ENCODE measurements at regions not wholly inside any gene's neighbourhood (a gene's known extent, or its start where the extent isn't known, plus 50 kb on each side); places are given as distances from the start of the nearest gene placed in this dataset.

GRCh38 chr15:97706059-97706458 lies 254.4 kb upstream of the ARRDC4 start:
- no peak for DNase-seq (ENCODE audit: low read depth)
- TF ChIP-seq, protein P1, sequence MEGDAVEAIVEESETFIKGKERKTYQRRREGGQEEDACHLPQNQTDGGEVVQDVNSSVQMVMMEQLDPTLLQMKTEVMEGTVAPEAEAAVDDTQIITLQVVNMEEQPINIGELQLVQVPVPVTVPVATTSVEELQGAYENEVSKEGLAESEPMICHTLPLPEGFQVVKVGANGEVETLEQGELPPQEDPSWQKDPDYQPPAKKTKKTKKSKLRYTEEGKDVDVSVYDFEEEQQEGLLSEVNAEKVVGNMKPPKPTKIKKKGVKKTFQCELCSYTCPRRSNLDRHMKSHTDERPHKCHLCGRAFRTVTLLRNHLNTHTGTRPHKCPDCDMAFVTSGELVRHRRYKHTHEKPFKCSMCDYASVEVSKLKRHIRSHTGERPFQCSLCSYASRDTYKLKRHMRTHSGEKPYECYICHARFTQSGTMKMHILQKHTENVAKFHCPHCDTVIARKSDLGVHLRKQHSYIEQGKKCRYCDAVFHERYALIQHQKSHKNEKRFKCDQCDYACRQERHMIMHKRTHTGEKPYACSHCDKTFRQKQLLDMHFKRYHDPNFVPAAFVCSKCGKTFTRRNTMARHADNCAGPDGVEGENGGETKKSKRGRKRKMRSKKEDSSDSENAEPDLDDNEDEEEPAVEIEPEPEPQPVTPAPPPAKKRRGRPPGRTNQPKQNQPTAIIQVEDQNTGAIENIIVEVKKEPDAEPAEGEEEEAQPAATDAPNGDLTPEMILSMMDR (IDR thresholded peaks at IDR 0.05; ENCODE audit: low read length, missing control alignments), result no peak
- no peak overlapping the region for H3K4me3 ChIP-seq (replicated peaks; ENCODE audit: low read depth, low read length)

- TF ChIP-seq, protein P1 (IDR thresholded peaks at IDR 0.05; ENCODE audit: low read length, missing control alignments), result no peak
- no peak overlapping the region for H3K4me3 ChIP-seq (replicated peaks; ENCODE audit: low read depth, low read length)
- DNase-seq (ENCODE audit: low read depth), result no peak
These were observed 252.3 kb upstream of the ARRDC4 start for GRCh38 chr15:97708252-97708651.

DNA sequence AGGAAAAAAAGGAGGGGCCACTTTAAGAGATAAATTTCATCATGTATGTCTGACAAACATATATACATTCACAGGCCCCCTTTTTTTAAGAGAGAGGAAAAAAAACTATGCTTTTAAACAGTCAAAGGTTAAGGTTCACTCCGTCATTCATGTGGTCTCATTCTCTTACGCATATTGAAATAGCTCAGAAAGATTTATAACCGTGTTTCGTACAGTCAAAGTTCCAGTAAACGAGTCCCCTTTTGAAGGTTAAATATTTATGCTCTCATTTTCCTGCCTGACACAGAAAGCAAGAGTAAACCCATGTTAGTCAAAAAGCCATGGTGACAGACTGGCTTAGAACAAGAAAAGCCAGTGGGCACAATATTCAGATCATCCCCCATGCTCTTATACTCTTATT lies 248.0 kb upstream of the ARRDC4 start:
- TF ChIP-seq, protein P1 (IDR thresholded peaks at IDR 0.05; ENCODE audit: low read length, missing control alignments), result no peak
- no peak overlapping the region for H3K4me3 ChIP-seq (replicated peaks; ENCODE audit: low read depth, low read length)
- DNase-seq (ENCODE audit: low read depth), result no peak

DNA sequence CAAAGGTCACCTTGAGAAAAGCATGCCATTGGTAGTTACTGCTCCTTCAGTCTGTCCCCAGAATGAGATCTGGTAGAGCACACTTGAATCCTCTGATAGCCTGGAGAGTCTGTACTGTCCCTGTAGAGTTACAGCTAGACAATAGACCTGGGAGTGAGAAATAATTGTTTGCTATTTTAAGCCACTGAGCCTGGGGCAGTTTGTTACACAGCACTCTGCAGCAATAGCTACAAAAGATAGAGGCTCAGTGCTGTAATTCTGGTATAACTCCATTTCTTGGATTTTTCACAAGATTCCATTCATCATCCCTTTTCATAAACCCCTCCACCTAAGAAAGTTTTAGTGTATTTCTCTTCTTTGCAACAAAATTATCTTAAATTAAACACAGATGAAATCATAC lies 242.7 kb upstream of the ARRDC4 start:
- TF ChIP-seq, protein P1 (IDR thresholded peaks at IDR 0.05; ENCODE audit: low read length, missing control alignments), result no peak
- H3K4me3 ChIP-seq (replicated peaks; ENCODE audit: low read depth, low read length), result no peak overlapping the region
- DNase-seq (ENCODE audit: low read depth), result no peak

GRCh38 chr15:97718509-97718908 lies 242.0 kb upstream of the ARRDC4 start:
- TF ChIP-seq, protein P1 (IDR thresholded peaks at IDR 0.05; ENCODE audit: low read length, missing control alignments), result no peak
- DNase-seq (ENCODE audit: low read depth), result no peak

GRCh38 chr15:97728791-97729190 lies 231.7 kb upstream of the ARRDC4 start:
- TF ChIP-seq, protein P1 (IDR thresholded peaks at IDR 0.05; ENCODE audit: low read length, missing control alignments), result no peak
- no peak overlapping the region for H3K4me3 ChIP-seq (replicated peaks; ENCODE audit: low read depth, low read length)
- DNase-seq (ENCODE audit: low read depth), result no peak

More at GRCh38 chr15:97718509-97718908, 242.0 kb upstream of the ARRDC4 start:
- no peak overlapping the region for H3K4me3 ChIP-seq (replicated peaks; ENCODE audit: low read depth, low read length)

DNA sequence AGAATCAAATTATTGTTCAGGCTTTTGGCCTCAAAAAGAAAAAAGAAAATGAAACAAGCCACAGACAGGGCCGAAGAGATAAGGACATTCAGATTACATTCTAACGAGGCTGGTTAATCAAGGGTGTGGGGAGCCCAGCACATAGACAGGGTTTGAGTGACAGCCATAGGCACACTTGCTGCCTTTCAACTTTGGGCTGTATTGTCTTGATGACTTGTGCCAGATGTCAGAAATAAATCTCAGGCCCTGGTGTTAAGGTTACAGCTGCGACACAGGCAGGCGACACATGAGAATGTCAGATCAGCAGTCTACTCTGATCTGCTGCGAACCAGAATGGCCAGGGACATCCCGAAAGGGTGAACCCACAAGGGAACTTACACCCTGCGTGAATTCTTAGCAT lies 231.2 kb upstream of the ARRDC4 start:
- TF ChIP-seq, protein P1 (IDR thresholded peaks at IDR 0.05; ENCODE audit: low read length, missing control alignments), result no peak
- no peak overlapping the region for H3K4me3 ChIP-seq (replicated peaks; ENCODE audit: low read depth, low read length)
- DNase-seq (ENCODE audit: low read depth), result no peak

Data from fibroblast of pulmonary artery (primary cell).